T47D (cell line): ENCODE measurements at regions not wholly inside any gene's neighbourhood (a gene's known extent, or its start where the extent isn't known, plus 50 kb on each side); places are given as distances from the start of the nearest gene placed in this dataset.
A peak's percentile ranks its signal among the peaks of the same experiment; 100 is the strongest.

Experiments used
- DNase-seq, 2 experiments: peaks; one replicate each; pipeline versions ENCODE4 v3.0.0 to v3.0.0-alpha.2; 2011 to 2012; ENCODE audit warnings: low read depth in 1 of 2, low spot score in 1 of 2
- JUND ChIP-seq: IDR thresholded peaks from 2 replicates; pipeline ENCODE4 v1.6.1; 2012; ENCODE audit warnings: low read depth
- in situ Hi-C: cut with HindIII; loops from 2 replicates; pipeline ENCODE4 v1.10.0; 2016; ENCODE audit warnings: low sequenced_read_pairs, low pct_unique_long_range_greater_than_20kb

DNA sequence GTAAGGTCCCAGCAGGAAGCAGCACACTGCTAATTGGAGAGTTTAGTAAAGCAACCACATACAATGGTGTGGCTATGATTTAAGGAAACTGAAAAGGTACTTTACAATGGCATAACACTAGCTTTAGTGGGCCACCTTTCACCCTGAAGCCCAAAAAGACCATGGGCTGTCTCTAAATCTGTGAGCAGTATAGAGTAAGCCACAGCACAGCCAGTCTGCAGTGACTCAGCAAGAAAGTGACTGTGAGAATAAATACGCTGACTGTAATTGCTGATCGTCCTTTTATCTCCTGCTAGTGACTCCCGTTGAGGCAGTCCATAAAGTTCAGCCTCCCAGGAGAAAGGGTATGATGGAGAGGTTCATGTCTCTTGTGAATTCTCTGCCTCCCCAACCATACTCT is 679.8 kb upstream of the KIF2B start:
- TF ChIP-seq JUND: no peak
- in situ Hi-C loops: no loop called here
- peak in 1 of 2 experiments; percentile 27 for DNase-seq

DNA sequence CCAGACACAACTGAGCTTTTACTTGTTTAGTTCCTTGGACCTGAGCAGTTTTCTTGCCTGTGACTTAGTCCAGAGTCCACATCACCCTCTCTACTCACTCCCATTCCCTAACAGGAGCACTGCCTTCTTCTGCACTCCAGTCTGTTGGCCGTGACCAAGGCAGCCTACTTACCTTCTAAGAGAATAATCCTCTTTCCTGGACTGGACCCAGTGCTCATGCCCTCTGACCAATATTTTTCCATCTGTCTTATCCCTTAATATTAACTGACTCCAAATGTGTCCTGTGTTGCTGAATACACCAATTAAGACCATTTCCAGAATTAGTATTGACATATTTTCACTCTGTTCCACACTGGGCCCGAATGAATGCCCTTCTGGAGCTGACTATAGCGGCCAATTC is 681.0 kb upstream of the KIF2B start:
- in situ Hi-C loops: no loop called here
- TF ChIP-seq JUND: no peak
- no peak for DNase-seq

DNA sequence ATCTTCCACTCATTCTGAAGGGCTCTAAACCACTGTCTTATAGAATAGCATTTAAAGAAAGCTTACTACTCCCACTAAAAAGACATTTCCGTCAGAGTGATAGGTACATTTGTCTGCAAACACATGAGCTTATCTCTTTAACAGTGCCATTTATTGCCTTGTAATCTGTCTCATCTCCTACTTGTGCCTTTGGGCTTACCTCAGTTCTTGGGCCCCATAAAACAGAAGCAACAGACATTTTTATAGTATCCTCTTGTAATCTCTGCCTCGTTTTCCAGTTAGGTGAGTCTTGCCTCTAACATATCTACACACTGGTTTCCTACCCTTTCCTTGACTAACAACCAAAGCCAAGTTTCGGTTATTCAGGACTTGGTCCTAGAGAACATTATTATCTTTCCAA is 681.4 kb upstream of the KIF2B start:
- in situ Hi-C loops: no loop called here

DNA sequence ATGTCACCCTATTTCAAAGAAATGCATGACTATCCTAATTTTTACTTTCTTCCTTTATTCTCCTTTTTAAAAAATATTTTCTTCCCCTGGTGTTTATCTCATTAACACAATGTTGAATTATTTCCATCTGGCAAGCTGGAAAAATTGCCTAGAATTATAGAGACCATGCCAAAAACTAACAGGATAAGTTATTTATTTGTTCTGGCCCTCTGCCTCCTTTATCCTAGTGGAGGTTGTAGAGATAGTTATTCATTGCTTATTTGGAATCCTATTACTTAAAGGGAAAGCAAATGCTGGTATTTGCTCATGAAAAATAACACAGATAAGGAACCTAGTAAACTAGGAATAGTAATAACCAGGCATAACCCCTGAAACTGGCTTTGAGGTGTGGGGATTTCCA is 684.9 kb upstream of the KIF2B start:
- no peak for DNase-seq
- in situ Hi-C loops: no loop called here
- TF ChIP-seq JUND: peak; percentile 21; the same call in 1 of the 2 replicates

More for the DNA sequence above, 681.4 kb upstream of the KIF2B start:
- TF ChIP-seq JUND: no peak
- DNase-seq: no peak

DNA sequence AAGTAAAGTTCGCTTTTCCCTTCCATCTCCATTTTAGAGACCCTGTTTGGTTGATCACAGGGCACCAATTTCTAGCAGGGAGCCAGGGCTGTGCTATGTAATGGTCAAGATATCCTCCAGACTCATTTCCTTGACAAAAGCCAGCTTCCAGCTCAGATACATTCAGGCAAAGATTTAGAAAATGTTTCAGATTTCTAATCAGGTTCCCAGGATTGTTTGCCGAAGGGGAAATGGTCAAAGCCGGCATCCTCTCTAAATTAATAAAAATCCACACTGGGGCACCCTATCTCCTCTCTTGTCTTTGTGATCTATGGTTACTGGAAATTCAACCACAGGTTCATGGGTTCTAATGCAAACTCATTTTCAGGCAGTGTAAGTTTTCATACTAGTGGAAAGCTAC is 686.8 kb upstream of the KIF2B start:
- in situ Hi-C loops: no loop called here

DNA sequence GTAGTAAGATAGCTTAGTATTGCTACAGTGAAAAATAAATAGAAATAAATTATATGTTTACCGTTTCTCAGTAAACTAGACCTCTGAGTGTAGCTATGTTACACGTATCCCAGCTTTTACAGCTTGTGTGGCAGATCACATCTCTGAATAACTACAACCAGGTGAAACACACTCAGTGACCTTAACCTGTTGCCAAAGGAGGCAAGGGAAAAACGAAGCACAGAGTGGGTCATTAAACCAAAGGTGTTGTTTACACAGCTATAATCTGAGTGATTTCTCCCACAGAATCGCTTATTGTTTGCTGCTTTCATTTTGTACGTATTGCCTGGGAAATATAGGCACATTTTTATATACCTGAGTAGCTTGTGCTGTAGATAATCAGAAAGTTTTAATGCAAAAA is 688.2 kb upstream of the KIF2B start:
- no peak for DNase-seq
- in situ Hi-C loops: no loop called here
- TF ChIP-seq JUND: no peak

More for the DNA sequence above, 686.8 kb upstream of the KIF2B start:
- TF ChIP-seq JUND: no peak
- DNase-seq: no peak

DNA sequence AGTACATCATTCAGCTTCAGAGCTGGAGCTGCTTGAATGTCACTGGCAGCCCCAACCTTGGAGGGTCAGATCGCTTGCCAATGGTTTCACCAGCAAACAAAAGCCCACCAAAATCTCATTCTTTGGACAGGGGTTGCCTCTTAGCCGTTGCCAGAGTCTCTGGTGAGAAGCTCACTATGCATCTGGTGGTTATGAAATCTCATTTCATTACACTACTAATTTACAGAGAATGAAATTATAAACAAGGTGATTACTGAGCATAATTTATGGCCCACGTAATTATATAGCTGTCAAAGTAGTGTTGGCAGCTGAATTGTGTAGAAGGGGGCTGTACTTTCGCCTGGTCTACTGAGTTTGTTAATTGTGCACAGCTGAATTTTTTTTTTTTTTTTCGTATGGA is 688.9 kb upstream of the KIF2B start:
- DNase-seq: no peak
- in situ Hi-C loops: no loop called here
- no peak for TF ChIP-seq JUND

DNA sequence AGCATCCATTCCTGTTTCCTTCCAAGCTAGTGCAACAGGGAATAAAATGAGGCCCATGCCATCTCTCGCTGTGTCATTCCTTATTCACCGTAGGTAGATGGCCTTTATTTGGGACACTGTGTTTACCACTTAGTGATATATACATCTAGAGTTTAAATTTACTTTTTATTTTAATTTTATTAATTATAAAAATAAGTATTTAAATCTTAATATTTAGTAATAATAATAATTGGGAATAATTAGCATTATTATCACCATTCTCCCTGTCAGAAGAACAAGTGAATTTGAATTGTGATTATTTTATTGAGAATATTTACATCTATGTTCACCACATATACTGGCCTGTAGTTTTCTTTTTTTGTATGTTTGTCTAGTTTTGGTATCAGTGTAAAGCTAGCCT is 692.9 kb upstream of the KIF2B start:
- TF ChIP-seq JUND: no peak
- DNase-seq: no peak
- in situ Hi-C loops: no loop called here

DNA sequence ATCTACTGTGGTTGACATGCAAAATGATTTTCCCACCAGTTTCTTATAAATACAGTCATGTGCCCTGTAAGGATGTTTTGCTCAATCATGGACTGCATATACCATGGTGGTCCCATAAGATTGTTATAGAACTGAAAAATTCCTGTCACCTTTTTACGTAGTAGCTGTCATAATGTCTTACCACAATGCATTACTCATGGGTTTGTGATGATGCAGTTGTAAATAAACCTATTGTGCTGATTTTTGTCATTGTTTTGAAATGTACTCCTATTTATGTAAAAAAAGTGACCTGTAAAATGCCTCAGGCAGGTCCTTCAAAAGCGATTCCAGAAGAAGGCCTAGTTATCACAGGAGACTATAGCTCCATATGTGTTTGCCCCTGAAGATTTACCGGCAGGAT is 695.4 kb upstream of the KIF2B start:
- in situ Hi-C loops: no loop called here
- no peak for TF ChIP-seq JUND
- no peak for DNase-seq

DNA sequence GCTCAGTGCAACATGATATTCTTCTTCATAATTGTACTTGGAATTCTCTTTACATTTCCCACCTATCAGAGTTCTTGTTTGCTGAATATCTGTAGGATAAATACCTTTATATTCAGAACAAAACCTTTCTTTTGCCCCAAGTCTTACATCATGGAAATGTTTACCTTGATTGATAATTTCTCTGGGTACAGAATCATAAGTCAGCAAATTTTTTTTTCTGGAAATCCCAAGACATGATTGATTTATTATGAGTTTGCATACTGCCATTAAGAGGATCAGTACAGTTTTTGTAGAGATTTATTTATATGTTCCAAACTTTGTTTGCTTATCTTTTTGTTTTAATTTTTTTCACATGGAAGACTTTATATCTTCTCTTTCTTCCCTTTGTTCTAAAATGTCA is 699.8 kb upstream of the KIF2B start:
- no peak for DNase-seq
- in situ Hi-C loops: no loop called here
- no peak for TF ChIP-seq JUND

DNA sequence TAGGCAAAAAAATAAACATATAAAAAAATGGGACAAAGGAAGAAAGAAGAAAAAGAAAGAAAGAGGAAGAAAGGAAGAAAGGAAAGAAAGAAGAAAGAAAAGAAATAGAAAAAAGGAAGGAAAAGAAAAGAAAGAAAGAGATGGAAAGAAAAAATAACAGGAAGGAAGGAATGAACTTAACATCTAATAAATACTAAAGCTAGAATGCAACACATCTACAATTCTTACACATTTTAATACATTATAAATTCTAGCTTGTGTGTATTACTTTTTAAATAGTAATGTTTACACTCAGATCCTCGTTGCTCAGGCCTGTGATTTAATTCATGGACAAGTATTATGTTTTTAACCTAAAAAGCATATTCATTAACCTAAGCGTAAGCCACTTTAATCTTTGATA is 703.0 kb upstream of the KIF2B start:
- in situ Hi-C loops: no loop called here
- DNase-seq: no peak
- TF ChIP-seq JUND: no peak

DNA sequence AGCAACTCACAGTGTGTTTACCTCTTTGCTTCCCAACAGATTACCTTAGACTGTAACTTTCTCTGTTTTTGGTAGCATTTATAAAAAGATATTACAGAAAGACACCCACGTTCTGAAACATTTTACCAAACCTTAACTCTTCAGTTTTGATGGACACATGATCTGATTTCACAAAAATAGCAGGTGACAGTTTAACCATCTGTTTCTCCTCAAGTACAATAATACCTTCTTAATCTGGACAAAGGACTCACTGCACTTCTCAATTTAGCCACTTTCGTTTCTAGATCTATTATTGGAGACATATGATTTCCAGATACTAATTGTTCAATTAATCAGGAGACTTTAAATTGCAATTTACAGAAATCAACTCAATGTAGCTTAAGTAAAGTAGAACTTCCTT is 703.8 kb upstream of the KIF2B start:
- in situ Hi-C loops: no loop called here
- no peak for TF ChIP-seq JUND
- no peak for DNase-seq

DNA sequence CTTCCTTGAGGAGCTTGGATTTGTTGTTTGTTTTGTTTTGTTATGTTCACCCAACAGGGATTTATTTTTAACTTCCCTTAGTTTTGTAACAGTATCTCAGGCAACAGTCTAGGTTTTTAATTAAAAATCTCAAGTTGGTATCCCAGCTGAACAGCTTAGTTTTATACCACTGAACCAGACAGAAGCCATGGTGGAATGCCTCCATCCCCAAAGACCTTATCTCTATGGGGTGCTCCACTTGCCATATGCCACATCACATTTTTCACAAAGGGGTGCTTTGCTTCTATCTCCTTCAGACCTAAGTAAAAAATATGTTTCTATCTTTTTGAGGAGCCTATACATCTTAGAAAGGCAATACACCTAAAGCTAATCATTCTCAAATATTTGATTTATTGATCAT is 715.8 kb upstream of the KIF2B start:
- in situ Hi-C loops: no loop called here
- TF ChIP-seq JUND: no peak
- no peak for DNase-seq

DNA sequence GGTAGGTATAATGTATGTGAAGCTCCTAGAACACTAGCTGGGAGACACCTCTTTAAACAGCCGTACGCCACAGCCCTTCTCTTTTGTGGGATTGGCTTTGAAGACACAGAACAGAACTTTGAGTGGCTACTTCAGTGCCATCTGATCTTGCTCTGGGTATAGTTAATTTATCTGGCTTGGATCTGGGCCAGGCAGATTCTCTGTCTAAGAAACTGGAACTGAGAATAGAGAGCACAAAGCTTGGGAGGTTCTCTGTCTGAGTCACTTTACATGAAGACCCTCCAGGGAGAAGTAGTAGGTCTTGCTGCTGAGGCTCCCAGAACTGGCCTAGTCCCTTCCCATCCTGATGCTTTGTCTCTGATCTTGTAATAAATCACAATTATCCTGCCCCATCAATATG is 721.0 kb upstream of the KIF2B start:
- in situ Hi-C loops: no loop called here
- no peak for DNase-seq
- no peak for TF ChIP-seq JUND
